ENCODE measurements at regions not wholly inside any gene's neighbourhood (a gene's known extent, or its start where the extent isn't known, plus 50 kb on each side); places are given as distances from the start of the nearest gene placed in this dataset.

- DNase-seq (ENCODE audit: low read depth), result no peak
These were observed 157.4 kb downstream of the ARL4C start for GRCh38 chr2:234339501-234339900.

DNA sequence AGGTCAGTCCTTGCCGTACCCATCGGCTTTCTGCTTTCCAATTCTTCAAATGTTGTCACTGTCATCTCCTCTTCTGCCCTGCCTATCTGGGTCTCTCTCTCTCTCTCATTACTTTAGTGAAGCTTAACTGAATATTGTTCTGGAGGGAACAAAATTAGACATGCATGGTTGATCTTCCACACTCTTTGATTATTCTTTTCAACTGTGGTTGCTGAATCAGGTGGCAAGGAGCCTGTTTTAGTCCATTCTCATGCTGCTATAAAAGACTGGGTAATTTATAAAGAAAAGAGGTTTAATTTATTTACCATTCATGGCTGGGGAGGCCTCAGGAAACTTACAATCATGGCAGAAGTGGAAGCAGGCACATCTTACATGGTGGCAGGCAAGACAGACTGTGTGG, 157.9 kb downstream of the ARL4C start:
- DNase-seq (ENCODE audit: low read depth), result peak; percentile 54

DNA sequence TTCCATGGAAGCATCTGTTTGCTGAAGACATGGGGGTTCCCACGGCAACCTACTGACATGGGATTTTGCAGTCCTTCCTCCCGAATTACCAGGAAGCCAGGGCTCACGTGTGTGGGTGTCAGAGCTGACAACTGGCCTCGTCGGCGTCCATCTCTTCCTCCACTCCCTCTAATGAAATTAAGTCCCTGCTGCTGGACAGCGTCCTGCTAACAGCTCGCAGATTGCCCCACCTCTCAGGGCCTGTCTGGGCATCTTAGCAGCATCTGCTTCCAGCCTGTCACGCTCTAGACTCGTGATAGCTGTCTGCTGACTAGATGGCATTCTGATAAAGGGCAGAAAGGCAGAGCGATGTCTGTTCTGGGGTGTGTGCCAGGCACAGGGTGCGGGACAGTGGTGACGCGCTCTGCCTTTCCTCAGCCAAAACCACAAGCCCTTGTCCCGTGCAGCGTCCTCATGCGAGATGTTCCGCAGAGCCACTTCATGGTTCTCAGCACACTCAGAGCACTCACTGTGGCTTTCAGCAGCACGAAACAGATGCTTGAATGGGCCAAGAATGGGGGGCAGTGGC, 161.1 kb downstream of the ARL4C start:
- DNase-seq (ENCODE audit: low read depth), result peak; percentile 90

- DNase-seq (ENCODE audit: low read depth), result no peak
These were observed 162.1 kb downstream of the ARL4C start for GRCh38 chr2:234334756-234335155.

GRCh38 chr2:234334151-234334550, 162.7 kb downstream of the ARL4C start:
- peak; percentile 70 for DNase-seq (ENCODE audit: low read depth)

GRCh38 chr2:234333168-234334130, 163.4 kb downstream of the ARL4C start:
- DNase-seq (ENCODE audit: low read depth), result peak; percentile 29

DNA sequence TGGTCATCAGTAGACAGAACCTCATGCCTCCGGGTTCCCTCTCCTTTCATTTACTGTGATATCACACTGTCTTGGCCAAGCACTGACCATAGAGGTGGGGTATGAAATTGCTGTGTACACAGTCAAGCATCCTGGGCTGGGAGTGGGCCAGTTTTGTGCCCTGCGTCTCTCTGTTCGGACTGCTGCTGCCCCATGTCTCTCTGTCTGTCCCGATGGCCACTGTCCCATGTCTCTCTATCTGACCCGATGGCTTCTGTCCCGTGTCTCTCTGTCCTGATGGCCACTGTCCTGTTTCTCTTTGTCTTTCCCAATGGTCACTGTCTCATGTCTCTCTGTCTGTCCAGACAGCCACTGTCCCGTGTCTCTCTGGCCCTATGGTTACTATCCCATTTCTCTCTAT, 164.9 kb downstream of the ARL4C start:
- no peak for DNase-seq (ENCODE audit: low read depth)

- DNase-seq (ENCODE audit: low read depth), result no peak
These were observed 165.3 kb downstream of the ARL4C start for GRCh38 chr2:234331566-234331965.

- no peak for DNase-seq (ENCODE audit: low read depth)
These were observed 166.0 kb downstream of the ARL4C start for GRCh38 chr2:234330902-234331301.

GRCh38 chr2:234329202-234329960, 167.5 kb downstream of the ARL4C start:
- peak; percentile 58 for DNase-seq (ENCODE audit: low read depth)

DNA sequence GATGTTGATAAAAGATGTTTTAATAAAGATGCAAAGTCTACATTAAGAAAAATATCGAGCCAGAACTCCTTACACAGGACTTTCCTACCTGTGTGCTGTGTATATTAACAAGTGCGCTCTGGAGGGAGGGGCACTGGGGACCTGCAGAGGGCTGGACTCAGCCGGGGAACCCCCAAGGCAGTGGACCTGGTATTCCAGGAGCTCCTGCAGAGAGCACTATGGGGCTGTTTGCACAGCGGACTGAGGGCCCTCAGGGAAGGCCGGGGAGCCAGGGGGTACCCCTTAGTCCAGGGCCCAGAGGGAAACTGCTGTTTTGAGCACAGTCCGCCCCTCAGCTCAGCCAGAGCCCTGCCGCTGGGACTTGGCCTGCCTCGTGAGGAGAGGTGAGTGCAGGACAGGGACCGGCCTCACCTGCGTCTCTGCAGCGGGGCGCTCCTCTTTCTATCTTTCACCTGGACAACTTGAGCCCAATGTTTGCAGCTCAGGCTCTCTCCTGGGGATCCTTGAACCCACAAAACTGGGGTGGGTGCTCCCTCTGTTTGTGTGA, 168.4 kb downstream of the ARL4C start:
- no peak for DNase-seq (ENCODE audit: low read depth)

GRCh38 chr2:234326694-234327093, 170.2 kb downstream of the ARL4C start:
- no peak for DNase-seq (ENCODE audit: low read depth)

GRCh38 chr2:234324116-234324515, 172.8 kb downstream of the ARL4C start:
- DNase-seq (ENCODE audit: low read depth), result no peak

- DNase-seq (ENCODE audit: low read depth), result no peak
These were observed 174.0 kb downstream of the ARL4C start for GRCh38 chr2:234322766-234323465.

DNA sequence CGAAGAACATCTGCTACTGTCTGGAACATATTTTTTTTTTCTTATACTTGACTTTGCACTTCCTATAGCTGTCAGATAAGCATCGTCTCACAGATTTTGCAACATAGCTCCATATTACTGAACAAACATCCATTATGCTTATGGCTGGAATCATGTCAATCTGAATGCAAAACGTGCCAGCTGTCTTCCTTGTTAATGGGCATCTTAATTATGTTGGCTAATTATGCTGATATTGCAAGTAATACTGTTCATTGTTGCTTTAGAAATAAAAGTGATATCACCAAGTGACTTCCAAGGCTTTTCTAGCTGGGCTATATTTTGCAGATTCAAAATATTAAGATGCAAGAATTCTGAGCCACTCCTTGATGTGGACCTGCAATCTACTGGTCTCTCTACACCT, 176.8 kb downstream of the ARL4C start:
- no peak for DNase-seq (ENCODE audit: low read depth)

DNA sequence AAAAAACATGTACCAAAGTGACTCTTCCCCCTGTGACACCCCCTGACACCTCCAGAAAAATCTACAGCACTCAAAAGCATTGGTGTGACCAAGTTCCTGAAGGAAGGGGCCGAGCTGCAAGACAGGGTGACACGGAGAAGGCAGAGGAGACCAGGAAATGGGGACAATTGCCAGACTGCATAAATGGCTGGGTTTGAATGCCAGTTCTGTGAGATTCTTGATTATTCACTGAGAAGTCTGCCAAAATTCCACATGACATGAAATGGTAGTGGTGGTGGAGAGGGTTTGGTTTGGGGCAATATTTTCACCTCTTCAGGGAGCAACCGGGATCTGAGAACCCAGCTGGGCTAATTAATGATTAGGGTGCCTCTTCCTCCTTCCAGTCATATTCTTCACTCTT, 178.5 kb downstream of the ARL4C start:
- no peak for DNase-seq (ENCODE audit: low read depth)

GRCh38 chr2:234313558-234313957, 183.3 kb downstream of the ARL4C start:
- no peak for DNase-seq (ENCODE audit: low read depth)

- DNase-seq (ENCODE audit: low read depth), result no peak
These were observed 186.7 kb downstream of the ARL4C start for GRCh38 chr2:234310166-234310565.

- no peak for DNase-seq (ENCODE audit: low read depth)
These were observed 187.4 kb downstream of the ARL4C start for GRCh38 chr2:234309431-234309830.

GRCh38 chr2:234308813-234309195, 188.1 kb downstream of the ARL4C start:
- DNase-seq (ENCODE audit: low read depth), result peak; percentile 95

- peak; percentile 87 for DNase-seq (ENCODE audit: low read depth)
These were observed 188.6 kb downstream of the ARL4C start for GRCh38 chr2:234308073-234308812.

Data from M059J (cell line).